GM12892 (cell line): ENCODE measurements at regions not wholly inside any gene's neighbourhood (a gene's known extent, or its start where the extent isn't known, plus 50 kb on each side); places are given as distances from the start of the nearest gene placed in this dataset.

Experiments
- POLR2A ChIP-seq: IDR thresholded peaks from 2 replicates; pipeline ENCODE4 v1.6.1; 2011; ENCODE audit warnings: low read depth, low read length, control low read depth
- POLR2AphosphoS5 ChIP-seq: IDR thresholded peaks from 2 replicates; pipeline ENCODE4 v1.6.1; 2011; ENCODE audit warnings: low read depth, low read length, control low read depth

- TF ChIP-seq POLR2A = no peak
- TF ChIP-seq POLR2AphosphoS5 = no peak
Observed at GRCh38 chr2:129772190-129772579, 207.3 kb upstream of the RAB6C start.
